Activated CD4-positive, alpha-beta T cell treated with anti-CD3 and anti-CD28 coated beads, Interleukin-2, amount 50 U/mL, for 48 hours (primary cell): ENCODE measurements at regions not wholly inside any gene's neighbourhood (a gene's known extent, or its start where the extent isn't known, plus 50 kb on each side); places are given as distances from the start of the nearest gene placed in this dataset.
"Not testable (repeated sequence)": the region's sequence is repeated elsewhere in the genome, so short reads cannot be mapped to it uniquely, and the experiment has no call there.

ENCODE experiments used
- DNase-seq, 2 experiments: peaks; one replicate each; pipeline ENCODE4 v3.0.0-alpha.2; 2020

DNA sequence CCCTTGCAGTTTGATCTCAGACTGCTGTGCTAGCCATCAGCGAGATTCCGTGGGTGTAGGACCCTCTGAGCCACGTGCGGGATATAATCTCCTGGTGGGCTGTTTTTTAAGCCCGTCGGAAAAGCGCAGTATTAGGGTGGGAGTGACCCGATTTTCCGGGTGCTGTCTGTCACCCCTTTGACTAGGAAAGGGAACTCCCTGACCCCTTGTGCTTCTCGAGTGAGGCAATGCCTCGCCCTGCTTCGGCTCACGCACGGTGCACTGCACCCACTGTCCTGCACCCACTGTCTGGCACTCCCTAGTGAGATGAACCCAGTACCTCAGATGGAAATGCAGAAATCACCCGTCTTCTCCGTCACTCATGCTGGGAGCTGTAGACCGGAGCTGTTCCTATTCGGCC lies 728.9 kb upstream of the SPRY2 start:
- DNase-seq, result not testable (repeated sequence)

DNA sequence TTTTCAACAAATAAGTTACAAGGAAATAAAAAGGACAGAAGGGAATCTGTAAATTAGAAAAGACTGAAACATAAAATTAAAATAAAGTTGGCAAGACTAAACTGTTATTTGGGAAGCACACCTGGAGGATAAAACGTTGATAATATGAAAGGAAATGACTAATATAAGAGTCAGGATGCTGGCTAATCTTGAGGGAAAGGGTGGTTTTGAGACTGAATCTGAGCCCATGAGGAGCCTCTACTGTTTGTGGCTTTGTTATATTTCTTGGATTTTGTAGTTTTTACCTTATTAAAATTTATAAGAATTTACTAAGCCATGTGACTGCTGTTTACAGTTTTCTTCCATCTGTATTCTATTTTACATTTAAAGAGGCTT lies 718.0 kb upstream of the SPRY2 start:
- no peak for DNase-seq

DNA sequence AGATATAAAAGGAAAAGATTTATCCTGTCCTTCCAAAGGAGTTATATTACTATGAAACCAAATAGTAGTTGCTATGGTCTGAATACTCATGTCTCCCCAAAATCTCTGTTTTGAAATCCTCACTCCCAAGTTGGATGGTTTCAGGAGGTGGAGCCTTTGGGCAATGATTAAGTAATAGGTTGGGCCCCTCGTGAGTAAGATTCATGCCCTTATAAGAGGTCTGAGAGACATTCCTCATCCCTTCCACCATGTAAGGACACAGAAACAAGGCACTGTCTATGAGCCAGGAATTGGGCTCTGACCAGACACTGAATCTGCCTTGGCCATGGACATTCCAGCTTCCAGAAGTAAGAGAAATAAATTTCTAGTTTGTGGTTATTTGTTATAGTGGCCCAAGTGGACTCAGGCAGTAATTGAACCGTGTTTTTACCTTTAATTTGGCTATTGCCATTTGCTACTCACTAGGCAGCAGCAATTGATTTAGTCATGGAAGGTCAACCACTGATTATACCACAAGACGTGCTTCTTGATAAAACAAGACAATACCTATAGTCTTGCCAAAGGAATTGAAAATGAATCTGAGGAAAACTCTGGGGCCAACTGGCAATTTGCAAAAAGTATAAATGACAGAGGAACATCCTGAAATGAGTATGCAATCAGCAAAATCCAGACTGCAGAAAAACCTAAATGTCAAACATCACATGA lies 717.4 kb upstream of the SPRY2 start:
- DNase-seq, result no peak

GRCh38 chr13:81051873-81052272 lies 710.9 kb upstream of the SPRY2 start:
- DNase-seq, result no peak

- DNase-seq, result no peak
These were observed 707.1 kb upstream of the SPRY2 start for GRCh38 chr13:81048026-81048461.

- no peak for DNase-seq
These were observed 700.8 kb upstream of the SPRY2 start for GRCh38 chr13:81041761-81042160.

- DNase-seq, result no peak
These were observed 691.1 kb upstream of the SPRY2 start for GRCh38 chr13:81031996-81032395.

DNA sequence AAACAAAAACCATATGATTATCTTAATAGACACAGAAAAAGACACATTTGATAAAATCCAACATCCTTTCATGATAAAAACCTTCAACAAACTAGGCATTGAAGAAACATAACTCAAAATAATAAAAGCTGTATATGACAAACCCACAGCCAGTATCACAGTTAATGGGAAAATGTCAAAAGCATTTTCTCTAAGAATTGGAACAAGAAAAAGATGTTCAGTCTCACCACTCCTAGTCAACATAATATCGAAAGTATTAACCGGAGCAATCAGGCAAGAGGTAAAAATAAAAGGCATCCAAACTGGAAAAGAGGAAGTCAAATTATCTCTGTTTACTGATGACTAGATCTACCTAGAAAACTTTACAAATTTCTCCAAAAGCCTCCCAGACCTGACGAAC lies 684.2 kb upstream of the SPRY2 start:
- DNase-seq, result no peak

- DNase-seq, result no peak
These were observed 680.4 kb upstream of the SPRY2 start for GRCh38 chr13:81021284-81021840.

DNA sequence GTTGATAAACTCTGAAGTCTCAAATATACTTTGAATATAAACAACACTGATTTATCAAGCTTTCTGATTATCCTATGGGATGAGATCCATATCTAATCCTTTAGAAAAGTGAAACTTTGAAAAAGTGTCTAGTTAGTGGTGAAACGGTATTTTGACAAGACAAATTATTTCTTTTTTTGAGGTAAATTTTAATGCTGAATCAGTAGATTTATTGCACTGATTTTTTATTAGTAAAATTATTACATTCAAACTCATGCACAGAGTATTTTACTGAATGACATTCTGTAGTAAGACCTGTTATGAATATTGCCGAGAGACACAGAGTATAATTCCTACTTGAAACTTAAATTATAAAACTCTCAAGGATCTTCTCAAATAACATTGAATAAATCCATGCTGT lies 679.1 kb upstream of the SPRY2 start:
- no peak for DNase-seq

DNA sequence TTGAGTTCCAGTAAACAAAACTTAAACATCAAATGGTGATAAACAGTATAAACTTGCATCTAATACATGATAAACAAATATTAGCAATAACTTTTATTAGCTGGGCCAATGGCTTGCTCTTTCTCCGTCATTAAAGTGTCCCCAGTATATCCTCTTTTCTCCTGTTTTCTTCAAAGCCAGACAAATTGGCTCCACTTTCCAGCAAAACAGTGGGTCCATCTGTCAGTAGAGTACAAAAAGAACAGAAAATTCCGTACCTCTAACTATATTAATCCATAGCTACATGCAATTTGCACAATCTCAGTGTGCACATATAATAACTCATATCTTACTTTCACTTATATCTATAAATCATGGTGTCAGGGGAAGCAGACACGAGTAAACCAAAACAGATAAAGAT lies 678.0 kb upstream of the SPRY2 start:
- DNase-seq, result no peak

DNA sequence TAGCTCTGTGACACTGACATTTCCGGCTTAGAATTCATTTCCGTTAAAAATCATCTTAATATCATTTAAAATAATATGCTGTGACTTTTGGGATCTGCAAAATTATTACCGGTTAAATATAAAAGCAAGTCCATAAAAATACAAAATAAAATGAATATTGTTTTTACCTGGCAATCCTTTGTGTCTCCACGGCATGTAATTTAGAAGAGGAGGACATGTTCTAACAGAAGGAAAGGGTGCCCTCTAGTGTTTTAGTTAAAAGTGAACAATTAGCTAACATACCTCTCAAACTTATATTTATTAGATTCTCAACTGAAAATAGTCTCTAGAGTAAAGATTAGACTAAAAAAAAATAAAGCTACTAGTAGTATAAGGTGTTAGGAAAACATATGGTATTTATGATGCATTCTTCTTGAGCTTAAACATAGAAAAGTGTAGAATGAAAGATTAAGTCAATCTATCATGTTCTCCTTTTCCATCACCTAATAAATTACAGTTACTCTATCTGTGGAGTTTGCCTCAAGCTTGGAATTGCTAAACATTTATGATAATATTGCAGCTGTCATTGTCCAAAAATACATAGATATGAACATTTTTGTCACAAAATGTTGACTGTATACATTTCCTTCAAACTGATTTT lies 676.7 kb upstream of the SPRY2 start:
- no peak for DNase-seq

DNA sequence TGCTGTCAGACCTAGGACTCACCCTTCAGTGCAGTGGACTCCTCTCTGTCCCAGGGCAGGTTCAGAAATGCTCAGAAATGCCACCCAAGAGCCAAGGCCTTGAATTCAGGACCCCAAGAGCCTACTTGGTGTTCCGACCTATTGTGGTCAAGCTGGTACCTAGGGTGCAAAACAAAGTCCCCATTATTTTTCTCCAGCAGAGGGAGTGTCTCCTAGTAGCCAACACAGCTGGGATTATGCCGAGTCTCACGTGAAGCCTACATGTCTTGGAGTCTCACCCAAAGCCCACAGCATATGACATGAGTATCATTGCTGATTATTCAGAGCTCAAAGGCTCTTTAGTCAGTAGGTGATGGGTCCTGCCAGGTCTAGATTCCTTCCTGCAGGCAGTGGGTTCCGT lies 671.1 kb upstream of the SPRY2 start:
- DNase-seq, result no peak

DNA sequence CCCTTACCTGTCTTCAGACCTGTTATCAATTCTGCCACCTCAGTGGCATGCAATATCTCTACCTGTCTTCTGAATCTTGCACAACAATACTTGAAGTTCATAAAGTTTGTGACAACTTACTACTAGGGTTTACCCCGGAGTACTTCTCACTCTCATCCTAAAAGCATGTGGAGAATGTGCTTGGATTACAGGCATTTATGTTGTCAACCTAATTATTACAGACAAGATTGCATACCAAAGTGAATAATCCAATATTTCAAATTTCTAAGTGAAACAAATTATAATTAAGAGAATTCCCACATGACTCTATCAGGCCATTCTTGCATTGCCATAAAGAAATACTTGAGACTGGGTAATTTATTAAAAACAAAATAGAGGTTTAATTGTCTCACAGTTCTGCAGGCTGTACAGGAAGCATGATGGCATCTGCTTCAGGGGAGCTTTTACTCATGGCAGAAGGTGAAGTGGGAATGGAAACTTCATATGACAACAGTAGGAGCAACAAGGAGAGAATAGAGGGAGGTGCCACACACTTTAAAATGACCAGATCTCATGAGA lies 661.0 kb upstream of the SPRY2 start:
- no peak for DNase-seq

- not testable (repeated sequence) for DNase-seq
These were observed 657.7 kb upstream of the SPRY2 start for GRCh38 chr13:80998603-80999002.

DNA sequence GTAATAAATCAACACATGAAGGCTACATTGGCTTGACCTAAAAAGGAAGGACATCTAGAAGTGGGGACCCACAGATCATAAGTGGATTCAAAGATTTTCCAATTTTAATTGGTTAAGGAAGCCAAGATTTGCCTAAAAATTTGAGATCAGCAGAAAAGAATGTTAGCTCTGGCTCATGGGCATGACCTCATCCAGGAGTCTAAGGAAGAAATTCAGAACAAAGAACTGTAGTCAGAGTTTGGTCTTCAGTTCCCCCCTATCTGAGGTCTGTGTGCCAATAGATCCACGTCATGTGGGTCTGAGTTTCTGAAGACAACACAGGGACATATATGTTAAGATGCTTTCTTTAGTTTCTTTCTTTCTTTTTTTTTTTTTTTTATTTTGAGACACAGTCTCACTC lies 648.8 kb upstream of the SPRY2 start:
- DNase-seq, result no peak

DNA sequence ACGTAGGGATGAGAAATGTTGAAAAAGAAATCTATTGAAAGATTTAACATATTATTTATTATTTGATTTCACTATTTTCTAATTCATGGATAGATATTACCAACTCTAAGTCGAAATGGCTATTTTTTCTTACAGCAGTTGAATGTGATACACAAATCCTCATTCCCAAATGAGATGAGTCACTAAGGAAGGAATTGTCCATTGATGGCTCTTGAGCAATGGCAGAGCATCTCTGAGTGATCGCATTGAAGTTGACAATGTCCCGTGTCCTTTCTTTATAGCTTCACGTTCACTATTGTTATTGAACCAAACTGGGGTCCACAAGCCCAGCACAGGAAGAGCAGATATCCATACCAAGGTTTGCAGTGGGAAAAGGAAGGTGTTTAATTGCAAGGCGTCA lies 648.3 kb upstream of the SPRY2 start:
- no peak for DNase-seq

DNA sequence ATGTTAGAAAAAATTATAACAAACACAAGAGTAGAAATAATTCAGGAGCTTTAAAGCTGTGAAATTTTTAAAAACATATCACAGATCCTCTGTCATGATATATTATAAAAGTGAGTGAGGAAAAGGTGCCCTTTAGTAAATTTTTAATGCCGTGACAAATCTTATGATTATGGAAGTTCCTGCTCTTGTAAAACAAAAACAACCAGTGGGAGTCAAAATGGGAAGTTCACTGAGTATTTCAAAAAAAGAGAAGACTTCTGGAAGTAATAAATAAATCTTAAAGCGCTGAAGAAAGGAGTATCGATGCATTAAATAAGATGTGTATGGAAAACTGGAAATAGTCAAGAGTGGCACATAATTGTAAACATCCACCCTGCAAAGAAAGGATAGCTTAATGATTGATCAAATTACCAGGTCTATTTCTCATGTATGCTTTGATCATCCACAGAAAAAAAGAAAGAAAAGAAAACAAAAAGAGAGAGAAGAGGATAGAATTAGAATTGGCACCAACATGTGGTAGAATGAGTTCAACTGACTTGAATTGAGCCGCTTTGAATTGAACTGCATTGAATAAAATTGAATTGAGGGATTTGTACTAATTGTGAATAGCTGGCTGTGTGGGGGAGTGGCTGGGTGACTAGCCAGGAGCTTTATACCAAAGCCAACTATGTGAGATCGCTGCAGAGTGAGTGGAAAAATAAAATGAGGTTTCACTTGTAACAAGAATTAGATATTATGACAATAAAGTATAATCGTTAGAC lies 647.6 kb upstream of the SPRY2 start:
- no peak for DNase-seq

- DNase-seq, result peak; percentile 6 to 18
These were observed 638.2 kb upstream of the SPRY2 start for GRCh38 chr13:80979035-80979641.

DNA sequence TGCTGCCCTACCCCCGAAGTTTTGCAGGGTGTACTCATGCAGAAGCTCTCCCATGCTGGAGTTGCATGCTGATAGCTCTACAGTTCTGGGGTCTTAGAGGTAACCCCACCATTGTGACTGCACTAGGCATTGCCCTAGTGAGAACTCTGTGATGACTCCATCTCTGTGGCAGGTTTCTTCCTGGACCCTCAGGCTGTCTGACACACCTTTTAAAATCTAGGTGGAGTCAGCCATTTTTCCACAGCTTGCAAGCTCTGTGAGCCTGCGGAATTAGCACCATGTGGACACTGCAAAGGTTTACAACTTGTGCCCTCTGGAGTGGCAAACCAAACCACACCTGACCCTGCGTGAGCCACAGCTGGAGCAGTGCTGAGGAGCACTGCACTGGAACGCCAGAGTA lies 636.2 kb upstream of the SPRY2 start:
- DNase-seq, result no peak

- no peak for DNase-seq
These were observed 635.0 kb upstream of the SPRY2 start for GRCh38 chr13:80975903-80976302.

DNA sequence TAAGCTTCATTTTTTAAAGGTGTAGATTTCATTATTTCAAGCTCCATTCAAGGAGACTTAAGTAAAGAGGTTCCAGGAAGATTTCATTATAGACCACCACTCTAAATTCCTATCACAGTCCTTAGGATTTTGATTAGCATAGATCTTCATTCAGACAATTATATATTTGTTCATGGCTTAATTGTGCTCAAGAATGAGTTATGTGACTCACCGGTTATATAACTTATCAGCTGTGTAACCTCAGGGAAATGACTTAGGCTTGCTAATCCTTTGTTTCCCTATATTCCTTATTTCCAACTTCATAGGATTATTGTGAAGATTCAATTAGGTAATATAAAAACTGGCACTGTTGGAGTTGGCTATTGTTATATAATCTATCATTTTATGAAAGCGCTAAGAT lies 632.8 kb upstream of the SPRY2 start:
- DNase-seq, result no peak

DNA sequence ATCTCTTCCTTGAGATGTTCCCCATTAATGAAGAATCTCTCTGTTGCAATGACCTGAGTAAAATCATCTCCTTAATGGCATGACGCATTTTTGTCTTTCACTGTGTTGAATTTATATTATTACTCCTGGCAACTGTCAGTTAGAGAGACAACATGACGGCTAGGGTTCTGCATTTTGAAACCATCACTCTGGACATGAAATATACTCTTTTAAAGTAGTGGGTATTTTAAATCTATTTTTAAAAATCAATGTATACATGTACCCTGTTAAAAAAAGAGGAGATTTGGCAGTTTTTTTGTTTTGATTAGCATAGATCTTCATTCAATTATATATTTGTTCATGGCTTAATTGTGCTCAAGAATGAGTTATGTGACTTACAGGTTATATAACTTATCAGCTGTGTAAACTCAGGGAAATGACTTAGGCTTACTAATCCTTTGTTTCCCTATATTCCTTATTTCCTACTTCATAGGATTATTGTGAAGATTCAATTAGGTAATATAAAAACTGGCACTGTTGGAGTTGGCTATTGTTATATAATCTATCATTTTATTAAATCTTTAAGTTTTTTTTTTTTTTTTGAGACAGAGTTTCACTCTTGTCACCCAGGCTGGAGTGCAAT lies 632.0 kb upstream of the SPRY2 start:
- DNase-seq, result no peak
